ENCODE measurements at regions not wholly inside any gene's neighbourhood (a gene's known extent, or its start where the extent isn't known, plus 50 kb on each side); places are given as distances from the start of the nearest gene placed in this dataset.

- no peaks in the 10 kb centered on the region for H3K36me3 ChIP-seq
- H3K27ac ChIP-seq = no peak overlapping the region
- H3K9me3 ChIP-seq = no peaks in the 10 kb centered on the region
- H3K4me1 ChIP-seq = no peaks in the 10 kb centered on the region
- intact Hi-C loops (cut with DNase I) = no loop called here
- H3K4me3 ChIP-seq = no peak overlapping the region
- DNase-seq (ENCODE audit: extremely low spot score in 2 of 2) = no peak
- TF ChIP-seq POLR2AphosphoS5 (IDR thresholded peaks at IDR 0.05; ENCODE audit: insufficient read depth in 1 of 2, low read depth in 1 of 2) (no peak), CTCF (IDR thresholded peaks at IDR 0.05) (no peak), POLR2A (IDR thresholded peaks at IDR 0.05) (no peak)
- H3K27me3 ChIP-seq = no peaks in the 10 kb centered on the region
These were observed 131.6 kb upstream of the TMEM164 start for GRCh38 chrX:109871121-109871888.

GRCh38 chrX:109872021-109872732 is 130.7 kb upstream of the TMEM164 start:
- Histone ChIP-seq H3K27me3 (no peaks in the 10 kb centered on the region), H3K36me3 (no peaks in the 10 kb centered on the region), H3K27ac (no peak overlapping the region), H3K9me3 (no peaks in the 10 kb centered on the region), H3K4me3 (no peak overlapping the region), H3K4me1 (no peaks in the 10 kb centered on the region)
- no peak for DNase-seq (ENCODE audit: extremely low spot score in 2 of 2)
- TF ChIP-seq CTCF (IDR thresholded peaks at IDR 0.05) = no peak
- TF ChIP-seq POLR2AphosphoS5 (IDR thresholded peaks at IDR 0.05; ENCODE audit: insufficient read depth in 1 of 2, low read depth in 1 of 2) = no peak
- no peak for TF ChIP-seq POLR2A (IDR thresholded peaks at IDR 0.05)
- intact Hi-C loops (cut with DNase I) = no loop called here

GRCh38 chrX:109873574-109873973 is 129.3 kb upstream of the TMEM164 start:
- no peak for DNase-seq (ENCODE audit: extremely low spot score in 2 of 2)
- intact Hi-C loops (cut with DNase I) = no loop called here
- Histone ChIP-seq H3K9me3 (no peaks in the 10 kb centered on the region), H3K27me3 (no peaks in the 10 kb centered on the region), H3K36me3 (no peaks in the 10 kb centered on the region), H3K4me1 (no peaks in the 10 kb centered on the region), H3K27ac (no peak overlapping the region), H3K4me3 (no peak overlapping the region)
- TF ChIP-seq CTCF (IDR thresholded peaks at IDR 0.05) = no peak
- TF ChIP-seq POLR2AphosphoS5 (IDR thresholded peaks at IDR 0.05; ENCODE audit: insufficient read depth in 1 of 2, low read depth in 1 of 2) = no peak
- TF ChIP-seq POLR2A (IDR thresholded peaks at IDR 0.05) = no peak

- Histone ChIP-seq H3K27me3 (no peaks in the 10 kb centered on the region), H3K4me1 (no peaks in the 10 kb centered on the region), H3K4me3 (no peak overlapping the region), H3K36me3 (no peaks in the 10 kb centered on the region), H3K9me3 (no peaks in the 10 kb centered on the region), H3K27ac (no peak overlapping the region)
- TF ChIP-seq POLR2AphosphoS5 (IDR thresholded peaks at IDR 0.05; ENCODE audit: insufficient read depth in 1 of 2, low read depth in 1 of 2) (no peak), POLR2A (IDR thresholded peaks at IDR 0.05) (no peak), CTCF (IDR thresholded peaks at IDR 0.05) (no peak)
- intact Hi-C loops (cut with DNase I) = no loop called here
- DNase-seq (ENCODE audit: extremely low spot score in 2 of 2) = no peak
These were observed 128.9 kb upstream of the TMEM164 start for GRCh38 chrX:109873983-109874382.

GRCh38 chrX:109874548-109874947 is 128.4 kb upstream of the TMEM164 start:
- DNase-seq (ENCODE audit: extremely low spot score in 2 of 2) = no peak
- no peak overlapping the region for H3K4me3 ChIP-seq
- H3K27me3 ChIP-seq = no peaks in the 10 kb centered on the region
- no peaks in the 10 kb centered on the region for H3K4me1 ChIP-seq
- H3K27ac ChIP-seq = no peak overlapping the region
- no peak for TF ChIP-seq CTCF (IDR thresholded peaks at IDR 0.05)
- no peak for TF ChIP-seq POLR2AphosphoS5 (IDR thresholded peaks at IDR 0.05; ENCODE audit: insufficient read depth in 1 of 2, low read depth in 1 of 2)
- TF ChIP-seq POLR2A (IDR thresholded peaks at IDR 0.05) = no peak
- intact Hi-C loops (cut with DNase I) = no loop called here
- H3K36me3 ChIP-seq = no peaks in the 10 kb centered on the region
- no peaks in the 10 kb centered on the region for H3K9me3 ChIP-seq
